DOHH2 (cell line): ENCODE measurements at regions not wholly inside any gene's neighbourhood (a gene's known extent, or its start where the extent isn't known, plus 50 kb on each side); places are given as distances from the start of the nearest gene placed in this dataset.

Source experiments
- CTCF ChIP-seq: fragments of 200-600 bp; sonication (generic); IDR thresholded peaks from one replicate; pipeline ENCODE4 v1.5.1; 2014; ENCODE audit warnings: antibody characterized with exemption, mild to moderate bottlenecking, low read depth, low read length; ENCODE audit not compliant: poor library complexity, severe bottlenecking
- EZH2phosphoT487 ChIP-seq: fragments of 200-600 bp; sonication (generic); IDR thresholded peaks from 2 replicates; pipeline ENCODE4 v1.6.1; 2017; ENCODE audit warnings: borderline replicate concordance, mild to moderate bottlenecking, antibody characterized with exemption, low read length, moderate library complexity, mixed read lengths

- TF ChIP-seq CTCF (no peak), EZH2phosphoT487 (no peak)
Observed at GRCh38 chr3:15936312-15936711, 138.5 kb upstream of the ANKRD28 start.
